ENCODE measurements at regions not wholly inside any gene's neighbourhood (a gene's known extent, or its start where the extent isn't known, plus 50 kb on each side); places are given as distances from the start of the nearest gene placed in this dataset.

DNA sequence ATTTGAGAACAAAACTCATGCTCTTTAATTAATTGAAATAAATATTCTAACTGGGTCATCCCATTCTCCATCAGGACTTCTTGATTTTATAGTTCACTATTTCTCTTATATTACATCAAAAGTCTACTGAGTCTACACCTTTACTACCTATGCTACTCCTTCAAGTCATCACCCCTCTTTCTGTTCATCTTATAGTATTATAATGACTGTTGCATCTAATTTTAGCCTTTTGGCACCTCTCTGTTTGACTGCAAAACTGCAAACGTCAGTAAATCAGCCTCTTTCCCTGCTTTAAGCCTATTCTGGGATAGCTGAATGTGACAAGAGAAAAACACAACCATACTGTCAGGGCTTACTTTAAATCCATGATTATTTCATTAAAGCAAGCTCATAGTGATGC, 639.1 kb downstream of the GABRG1 start:
- TF ChIP-seq POLR2AphosphoS5 (IDR thresholded peaks at IDR 0.05) (no peak), EP300 (IDR thresholded peaks at IDR 0.05; ENCODE audit: low read depth) (no peak), POLR2A (IDR thresholded peaks at IDR 0.05) (no peak)
- TF ChIP-seq, protein P1, sequence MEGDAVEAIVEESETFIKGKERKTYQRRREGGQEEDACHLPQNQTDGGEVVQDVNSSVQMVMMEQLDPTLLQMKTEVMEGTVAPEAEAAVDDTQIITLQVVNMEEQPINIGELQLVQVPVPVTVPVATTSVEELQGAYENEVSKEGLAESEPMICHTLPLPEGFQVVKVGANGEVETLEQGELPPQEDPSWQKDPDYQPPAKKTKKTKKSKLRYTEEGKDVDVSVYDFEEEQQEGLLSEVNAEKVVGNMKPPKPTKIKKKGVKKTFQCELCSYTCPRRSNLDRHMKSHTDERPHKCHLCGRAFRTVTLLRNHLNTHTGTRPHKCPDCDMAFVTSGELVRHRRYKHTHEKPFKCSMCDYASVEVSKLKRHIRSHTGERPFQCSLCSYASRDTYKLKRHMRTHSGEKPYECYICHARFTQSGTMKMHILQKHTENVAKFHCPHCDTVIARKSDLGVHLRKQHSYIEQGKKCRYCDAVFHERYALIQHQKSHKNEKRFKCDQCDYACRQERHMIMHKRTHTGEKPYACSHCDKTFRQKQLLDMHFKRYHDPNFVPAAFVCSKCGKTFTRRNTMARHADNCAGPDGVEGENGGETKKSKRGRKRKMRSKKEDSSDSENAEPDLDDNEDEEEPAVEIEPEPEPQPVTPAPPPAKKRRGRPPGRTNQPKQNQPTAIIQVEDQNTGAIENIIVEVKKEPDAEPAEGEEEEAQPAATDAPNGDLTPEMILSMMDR (IDR thresholded peaks at IDR 0.05) = no peak
- H3K4me3 ChIP-seq = no peak overlapping the region
- H3K9me3 ChIP-seq = no peaks in the 10 kb centered on the region
- DNase-seq = no peak
- 9 to 33% methylated on average over 1 of the region's 1 CpG for WGBS, 2 donors (ENCODE audit: low coverage in 1 of 2)
- no peak overlapping the region for H3K27ac ChIP-seq
- H3K4me1 ChIP-seq = no peaks in the 10 kb centered on the region
- H3K27me3 ChIP-seq = no peaks in the 10 kb centered on the region
- in situ Hi-C loops (cut with MboI; ENCODE audit: low pct_ligation_motif_present in 1 of 4, low pct_unique_long_range_greater_than_20kb in 1 of 4, low sequenced_read_pairs in 3 of 4) = no loop called here
- no peaks in the 10 kb centered on the region for H3K36me3 ChIP-seq
- intact Hi-C loops (cut with DNase I; ENCODE audit: low total_unique reads) = no loop called here

DNA sequence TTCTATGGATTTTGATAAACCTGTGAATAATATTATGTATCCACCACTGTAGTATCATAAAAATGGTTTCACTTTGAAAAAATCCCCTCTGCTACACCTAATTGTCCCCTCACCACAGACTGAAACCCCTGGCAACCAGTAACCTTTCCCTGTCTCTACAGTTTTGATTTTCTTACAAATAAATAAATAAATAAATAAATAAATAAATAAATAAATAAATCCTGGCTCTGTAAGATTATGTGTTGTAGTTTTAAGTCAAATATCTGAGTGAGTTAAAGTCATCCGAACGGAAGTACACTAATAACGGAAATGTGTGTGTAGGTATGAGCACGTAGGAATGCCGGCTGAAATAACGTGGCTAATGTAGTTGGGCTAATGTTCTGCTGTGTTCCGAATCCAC, 641.5 kb downstream of the GABRG1 start:
- Histone ChIP-seq H3K27me3 (no peaks in the 10 kb centered on the region), H3K4me3 (no peak overlapping the region), H3K4me1 (no peaks in the 10 kb centered on the region), H3K9me3 (no peaks in the 10 kb centered on the region), H3K36me3 (no peaks in the 10 kb centered on the region), H3K27ac (no peak overlapping the region)
- no peak for DNase-seq
- in situ Hi-C loops (cut with MboI; ENCODE audit: low pct_ligation_motif_present in 1 of 4, low pct_unique_long_range_greater_than_20kb in 1 of 4, low sequenced_read_pairs in 3 of 4) (no loop called here), intact Hi-C loops (cut with DNase I; ENCODE audit: low total_unique reads) (no loop called here)
- WGBS, 2 donors (ENCODE audit: low coverage in 1 of 2) = 93 to 94% methylated on average over 7 of the region's 7 CpGs
- no peak for TF ChIP-seq EP300 (IDR thresholded peaks at IDR 0.05; ENCODE audit: low read depth)
- TF ChIP-seq, protein P1 (IDR thresholded peaks at IDR 0.05) = no peak
- no peak for TF ChIP-seq POLR2AphosphoS5 (IDR thresholded peaks at IDR 0.05)
- no peak for TF ChIP-seq POLR2A (IDR thresholded peaks at IDR 0.05)

DNA sequence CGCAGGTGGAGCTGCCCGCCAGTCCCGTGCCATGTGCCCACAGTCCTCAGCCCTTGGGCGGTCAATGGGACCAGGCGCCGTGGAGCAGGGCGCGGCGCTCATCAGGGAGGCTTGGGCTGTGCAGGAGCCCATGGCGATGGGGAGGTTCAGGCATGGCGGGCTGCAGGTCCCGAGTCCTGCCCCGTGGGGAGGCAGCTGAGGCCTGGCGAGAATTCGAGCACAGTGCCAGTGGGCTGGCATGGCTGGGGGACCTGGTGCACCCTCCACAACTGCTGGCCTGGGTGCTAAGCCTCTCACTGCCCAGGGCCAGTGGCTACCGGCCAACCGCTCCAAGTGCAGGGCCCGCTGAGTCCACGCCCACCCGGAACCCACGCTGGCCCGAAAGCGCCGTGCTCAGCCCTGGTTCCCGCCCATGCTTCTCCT, 646.5 kb downstream of the GABRG1 start:
- Histone ChIP-seq H3K9me3 (no peaks in the 10 kb centered on the region), H3K27ac (no peak overlapping the region), H3K4me1 (no peaks in the 10 kb centered on the region), H3K4me3 (no peak overlapping the region), H3K36me3 (no peaks in the 10 kb centered on the region), H3K27me3 (no peaks in the 10 kb centered on the region)
- no peak for DNase-seq
- TF ChIP-seq, protein P1 (IDR thresholded peaks at IDR 0.05) = no peak
- TF ChIP-seq EP300 (IDR thresholded peaks at IDR 0.05; ENCODE audit: low read depth) = no peak
- TF ChIP-seq POLR2A (IDR thresholded peaks at IDR 0.05) = no peak
- no peak for TF ChIP-seq POLR2AphosphoS5 (IDR thresholded peaks at IDR 0.05)
- in situ Hi-C loops (cut with MboI; ENCODE audit: low pct_ligation_motif_present in 1 of 4, low pct_unique_long_range_greater_than_20kb in 1 of 4, low sequenced_read_pairs in 3 of 4) (no loop called here), intact Hi-C loops (cut with DNase I; ENCODE audit: low total_unique reads) (no loop called here)
- WGBS, 2 donors (ENCODE audit: low coverage in 1 of 2) = 97% methylated on average over 25 of the region's 25 CpGs; no CpG with 5 or more reads in 1 of the 2 donors

DNA sequence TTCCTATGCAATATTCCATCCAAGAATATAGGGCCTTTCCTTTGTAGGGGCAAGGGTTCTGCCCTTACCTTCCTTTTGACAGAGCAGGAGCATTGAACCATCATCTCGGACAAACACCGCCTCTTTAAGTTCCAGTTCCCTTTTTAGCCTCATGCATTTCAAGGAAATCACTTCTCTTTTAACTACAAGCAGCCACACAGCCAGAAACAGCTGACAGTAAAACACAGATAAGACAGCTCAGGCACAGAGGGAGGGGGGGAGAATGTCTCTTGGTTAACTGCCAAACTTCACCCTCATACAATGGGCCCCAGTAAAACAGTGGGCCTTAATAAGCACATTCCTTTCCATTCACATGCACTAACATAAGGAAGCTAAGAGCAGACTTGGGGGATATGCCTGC, 648.3 kb downstream of the GABRG1 start:
- no peak for DNase-seq
- intact Hi-C loops (cut with DNase I; ENCODE audit: low total_unique reads) = no loop called here
- H3K4me1 ChIP-seq = no peaks in the 10 kb centered on the region
- H3K4me3 ChIP-seq = no peak overlapping the region
- H3K27me3 ChIP-seq = no peaks in the 10 kb centered on the region
- in situ Hi-C loops (cut with MboI; ENCODE audit: low pct_ligation_motif_present in 1 of 4, low pct_unique_long_range_greater_than_20kb in 1 of 4, low sequenced_read_pairs in 3 of 4) = no loop called here
- no peaks in the 10 kb centered on the region for H3K9me3 ChIP-seq
- 58% methylated on average over 2 of the region's 2 CpGs; no CpG with 5 or more reads in 1 of the 2 donors for WGBS, 2 donors (ENCODE audit: low coverage in 1 of 2)
- H3K36me3 ChIP-seq = no peaks in the 10 kb centered on the region
- H3K27ac ChIP-seq = no peak overlapping the region
- TF ChIP-seq POLR2A (IDR thresholded peaks at IDR 0.05) = no peak
- no peak for TF ChIP-seq POLR2AphosphoS5 (IDR thresholded peaks at IDR 0.05)
- TF ChIP-seq EP300 (IDR thresholded peaks at IDR 0.05; ENCODE audit: low read depth) = no peak
- TF ChIP-seq, protein P1 (IDR thresholded peaks at IDR 0.05) = no peak
